GM12872 (cell line): ENCODE measurements at regions not wholly inside any gene's neighbourhood (a gene's known extent, or its start where the extent isn't known, plus 50 kb on each side); places are given as distances from the start of the nearest gene placed in this dataset.

Source experiments
- CTCF ChIP-seq: IDR thresholded peaks from 3 replicates; pipeline ENCODE4 v1.5.1; 2011; ENCODE audit warnings: low read depth, mild to moderate bottlenecking, low read length, moderate library complexity; ENCODE audit not compliant: insufficient read depth

GRCh38 chr22:47444746-47445065 lies 682.3 kb downstream of the TBC1D22A start:
- no peak for TF ChIP-seq CTCF

GRCh38 chr22:47443836-47444745 lies 681.6 kb downstream of the TBC1D22A start:
- TF ChIP-seq CTCF: no peak

GRCh38 chr22:47442821-47443220 lies 680.4 kb downstream of the TBC1D22A start:
- no peak for TF ChIP-seq CTCF

- TF ChIP-seq CTCF: no peak
These were observed 677.3 kb downstream of the TBC1D22A start for GRCh38 chr22:47439643-47440265.

GRCh38 chr22:47437636-47438035 lies 675.2 kb downstream of the TBC1D22A start:
- no peak for TF ChIP-seq CTCF

GRCh38 chr22:47437110-47437509 lies 674.7 kb downstream of the TBC1D22A start:
- no peak for TF ChIP-seq CTCF

GRCh38 chr22:47435826-47436225 lies 673.4 kb downstream of the TBC1D22A start:
- TF ChIP-seq CTCF: no peak
